ENCODE measurements at regions not wholly inside any gene's neighbourhood (a gene's known extent, or its start where the extent isn't known, plus 50 kb on each side); places are given as distances from the start of the nearest gene placed in this dataset.

GRCh38 chr7:130955565-130955919 lies 221.5 kb upstream of the KLF14 start:
- TF ChIP-seq CTCF (IDR thresholded peaks at IDR 0.05): no peak
- TF ChIP-seq POLR2AphosphoS5 (IDR thresholded peaks at IDR 0.05): no peak

Data from sigmoid colon (tissue), 4 donors.